H1 (cell line): ENCODE measurements at regions not wholly inside any gene's neighbourhood (a gene's known extent, or its start where the extent isn't known, plus 50 kb on each side); places are given as distances from the start of the nearest gene placed in this dataset.

Experiments
- CTCF ChIA-PET: fragments of 300-600 bp; sonication (Branson Sonifier 250); formaldehyde crosslinking; loops from one replicate; lab custom pipeline; 2021; ENCODE audit not compliant: partially characterized antibody; lab: Charles Lee
- POLR2A ChIA-PET: fragments of 300-600 bp; sonication (Branson Sonifier 250); formaldehyde crosslinking; loops from one replicate; lab custom pipeline; 2021; ENCODE audit warnings: inconsistent platforms; ENCODE audit not compliant: partially characterized antibody; lab: Charles Lee
- DNase-seq, 2 experiments: peaks; one replicate each; pipeline versions ENCODE4 v3.0.0 to v3.0.0-alpha.2; 2010 to 2022; ENCODE audit warnings: low spot score in 2 of 2, low read depth in 1 of 2, mixed read lengths in 1 of 2
- FAIRE-seq: peaks from 2 replicates; lab custom pipeline; 2011; peaks lifted over from hg19 to GRCh38; lab: Jason Lieb, UNC
- H2AFZ ChIP-seq: 2 replicates; pipeline ENCODE4 v1.8.1; 2012; ENCODE audit warnings: low read length, inconsistent platforms
- H2AK5ac ChIP-seq: 2 replicates; pipeline ENCODE4 v1.6.1; 2013; ENCODE audit warnings: low read depth, low read length
- H2BK120ac ChIP-seq: replicated peaks from 2 replicates; pipeline ENCODE3; 2013; ENCODE audit warnings: low read depth, low read length, inconsistent platforms
- H2BK12ac ChIP-seq: 2 replicates; pipeline ENCODE4 v1.6.1; 2013; ENCODE audit warnings: low read depth, low read length
- H2BK15ac ChIP-seq: 2 replicates; pipeline ENCODE4 v1.6.1; 2013; ENCODE audit warnings: low read length
- H2BK20ac ChIP-seq: 2 replicates; pipeline ENCODE4 v1.6.1; 2013; ENCODE audit warnings: low read length
- H2BK5ac ChIP-seq: 2 replicates; pipeline ENCODE4 v1.6.1; 2013; ENCODE audit warnings: low read depth, low read length
- H3K14ac ChIP-seq: 2 replicates; pipeline ENCODE4 v1.6.1; 2013; ENCODE audit warnings: inconsistent platforms; ENCODE audit not compliant: insufficient read length
- H3K18ac ChIP-seq: 2 replicates; pipeline ENCODE4 v1.6.1; 2013; ENCODE audit warnings: low read length; ENCODE audit errors: extremely low read depth
- H3K23ac ChIP-seq: 2 replicates; pipeline ENCODE4 v1.6.1; 2013; ENCODE audit warnings: inconsistent platforms; ENCODE audit not compliant: insufficient read length
- H3K23me2 ChIP-seq: 2 replicates; pipeline ENCODE4 v1.6.1; 2013; ENCODE audit warnings: low read depth, low read length
- H3K27ac ChIP-seq: 2 replicates; pipeline ENCODE4 v1.6.1; 2011; ENCODE audit warnings: low read depth, low read length, inconsistent platforms
- H3K27me3 ChIP-seq, 4 experiments: replicated peaks in 1 of 4; 1 replicate in 1 of 4; 2 replicates in 3 of 4; pipeline versions ENCODE4 v1.6.1 to v1.8.1; 2011 to 2013; ENCODE audit warnings: low read length in 3 of 4, mild to moderate bottlenecking in 3 of 4, inconsistent platforms in 2 of 4, mixed read lengths in 2 of 4, moderate library complexity in 1 of 4; ENCODE audit not compliant: control insufficient read depth in 3 of 4, insufficient read depth in 3 of 4; ENCODE audit errors: extremely low read depth in 1 of 4
- H3K36me3 ChIP-seq, 4 experiments: 2 replicates each; pipeline versions ENCODE4 v1.6.1 to v1.8.1; 2011 to 2013; ENCODE audit warnings: mild to moderate bottlenecking in 4 of 4, low read length in 3 of 4, moderate library complexity in 2 of 4, control low read depth in 1 of 4, inconsistent platforms in 1 of 4; ENCODE audit not compliant: insufficient read depth in 4 of 4, control insufficient read depth in 2 of 4
- H3K4ac ChIP-seq: replicated peaks from 2 replicates; pipeline ENCODE3; 2013; ENCODE audit warnings: low read length, low read depth, mixed read lengths, inconsistent platforms; ENCODE audit not compliant: insufficient read length
- H3K4me1 ChIP-seq, 4 experiments: replicated peaks in 1 of 4; 1 replicate in 1 of 4; 2 replicates in 3 of 4; pipeline versions ENCODE4 v1.6.1 to v1.8.1; 2011 to 2013; ENCODE audit warnings: low read length in 3 of 4, inconsistent platforms in 2 of 4, mixed read lengths in 1 of 4; ENCODE audit not compliant: insufficient read depth in 4 of 4, control insufficient read depth in 3 of 4
- H3K4me2 ChIP-seq, 2 experiments: 2 replicates each; pipeline versions ENCODE4 v1.6.1 to v1.8.1; 2011 to 2013; ENCODE audit warnings: low read depth in 2 of 2, low read length in 2 of 2, control low read depth in 1 of 2, inconsistent platforms in 1 of 2, mild to moderate bottlenecking in 1 of 2; ENCODE audit not compliant: insufficient read depth in 1 of 2
- H3K4me3 ChIP-seq, 4 experiments: fragments of 200-600, 300-600 bp in 1 of 4; sonication (generic), shearing (Covaris generic), sonication (Bioruptor Twin) in 1 of 4; 2 replicates each; pipeline versions ENCODE4 v1.5.1 to v1.8.1; 2011 to 2016; ENCODE audit warnings: low read length in 4 of 4, low read depth in 3 of 4, control low read depth in 2 of 4, inconsistent platforms in 2 of 4, mild to moderate bottlenecking in 2 of 4, mixed read lengths in 1 of 4, moderate library complexity in 1 of 4; ENCODE audit not compliant: insufficient read depth in 2 of 4; ENCODE audit errors: extremely low read depth in 1 of 4
- H3K56ac ChIP-seq: replicated peaks from 2 replicates; pipeline ENCODE3; 2013; ENCODE audit warnings: low read depth, mild to moderate bottlenecking, mixed read lengths, low read length, inconsistent platforms; ENCODE audit not compliant: insufficient read length
- H3K79me1 ChIP-seq: 2 replicates; pipeline ENCODE4 v1.6.1; 2013; ENCODE audit warnings: low read depth, low read length, control low read depth
- H3K79me2 ChIP-seq, 2 experiments: 2 replicates each; pipeline versions ENCODE4 v1.6.1 to v1.8.1; 2012 to 2013; ENCODE audit warnings: low read length in 2 of 2, mild to moderate bottlenecking in 2 of 2, inconsistent platforms in 1 of 2; ENCODE audit not compliant: insufficient read depth in 2 of 2, control insufficient read depth in 1 of 2
- H3K9ac ChIP-seq, 4 experiments: replicated peaks in 1 of 4; 1 replicate in 1 of 4; 2 replicates in 3 of 4; pipeline versions ENCODE4 v1.6.1 to v1.8.1; 2011 to 2013; ENCODE audit warnings: low read depth in 3 of 4, low read length in 3 of 4, control low read depth in 2 of 4, mild to moderate bottlenecking in 2 of 4, moderate library complexity in 2 of 4, inconsistent platforms in 1 of 4; ENCODE audit errors: extremely low read depth in 1 of 4
- H3K9me3 ChIP-seq, 2 experiments: 2 replicates each; pipeline versions ENCODE4 v1.6.1 to v1.8.1; 2012 to 2013; ENCODE audit warnings: mild to moderate bottlenecking in 2 of 2, moderate library complexity in 2 of 2, control low read depth in 1 of 2, inconsistent platforms in 1 of 2, low read depth in 1 of 2, low read length in 1 of 2, mixed read lengths in 1 of 2; ENCODE audit not compliant: insufficient read depth in 2 of 2
- H4K20me1 ChIP-seq, 2 experiments: replicated peaks in 1 of 2; 2 replicates each; pipeline versions ENCODE3 to v1.8.1; 2011 to 2013; ENCODE audit warnings: inconsistent platforms in 2 of 2, low read length in 2 of 2, mild to moderate bottlenecking in 1 of 2; ENCODE audit not compliant: insufficient read depth in 2 of 2, control insufficient read depth in 1 of 2
- H4K5ac ChIP-seq: 2 replicates; pipeline ENCODE4 v1.6.1; 2013; ENCODE audit warnings: low read length, low read depth, mixed read lengths, inconsistent platforms; ENCODE audit not compliant: insufficient read length
- H4K8ac ChIP-seq: 2 replicates; pipeline ENCODE4 v1.8.0; 2013; ENCODE audit warnings: mild to moderate bottlenecking, moderate library complexity, low read length, inconsistent platforms; ENCODE audit not compliant: insufficient read depth; ENCODE audit errors: extremely low read depth
- H4K91ac ChIP-seq: replicated peaks from 2 replicates; pipeline ENCODE3; 2013; ENCODE audit warnings: low read length, mixed read lengths, inconsistent platforms; ENCODE audit not compliant: insufficient read length
- ASH2L ChIP-seq: fragments of 200-600, 300-600 bp; sonication (generic); IDR thresholded peaks from one replicate; pipeline ENCODE4 v1.7.1; 2017; ENCODE audit warnings: low read length
- ATF3 ChIP-seq: IDR thresholded peaks from 2 replicates; pipeline ENCODE4 v1.6.1; 2011; ENCODE audit warnings: low read depth, mild to moderate bottlenecking, low read length; ENCODE audit not compliant: insufficient read depth
- BRCA1 ChIP-seq: IDR thresholded peaks from 2 replicates; pipeline ENCODE4 v1.6.1; 2012; ENCODE audit warnings: low read depth, low read length, improper control_type of control experiment
- CBX8 ChIP-seq: fragments of 300-800, 300-1000 bp; sonication (generic); IDR thresholded peaks from 2 replicates; pipeline ENCODE4 v1.7.1; 2016; ENCODE audit warnings: low read depth, low read length, borderline replicate concordance
- CREB1 ChIP-seq: IDR thresholded peaks from 2 replicates; pipeline ENCODE4 v1.6.1; 2012; ENCODE audit warnings: inconsistent platforms
- FOSL1 ChIP-seq: IDR thresholded peaks from 2 replicates; pipeline ENCODE4 v1.6.1; 2011; ENCODE audit warnings: mild to moderate bottlenecking, low read depth, low read length, moderate library complexity; ENCODE audit not compliant: insufficient read depth
- KDM4A ChIP-seq: IDR thresholded peaks from one replicate; pipeline ENCODE4 v1.7.1; 2012; ENCODE audit warnings: low read depth, mild to moderate bottlenecking, moderate library complexity, low read length, inconsistent platforms; ENCODE audit not compliant: severe bottlenecking
- KDM5A ChIP-seq: fragments of 200-600 bp; IDR thresholded peaks from 2 replicates; pipeline ENCODE4 v1.7.1; 2012; ENCODE audit warnings: mild to moderate bottlenecking, low read length, inconsistent platforms, mixed read lengths
- MAX ChIP-seq: IDR thresholded peaks from 2 replicates; pipeline ENCODE4 v1.6.1; 2012; ENCODE audit warnings: inconsistent platforms
- PHF8 ChIP-seq: fragments of 200-600 bp; sonication (generic); conservative IDR thresholded peaks from 2 replicates; pipeline ENCODE4 v1.7.1; 2012; ENCODE audit warnings: low read depth, mild to moderate bottlenecking, inconsistent platforms, low read length, moderate library complexity
- RXRA ChIP-seq: IDR thresholded peaks from 2 replicates; pipeline ENCODE4 v1.6.1; 2011; ENCODE audit warnings: low read depth, mild to moderate bottlenecking, low read length, moderate library complexity; ENCODE audit not compliant: insufficient read depth
- SP1 ChIP-seq: IDR thresholded peaks from 2 replicates; pipeline ENCODE4 v1.6.1; 2011; ENCODE audit warnings: low read depth, low read length
- SP2 ChIP-seq: IDR thresholded peaks from 2 replicates; pipeline ENCODE4 v1.6.1; 2012; ENCODE audit warnings: mild to moderate bottlenecking, low read length, inconsistent platforms
- SUZ12 ChIP-seq: fragments of 200-600 bp; sonication (generic); IDR thresholded peaks from 2 replicates; pipeline ENCODE4 v1.6.1; 2012; ENCODE audit warnings: mild to moderate bottlenecking, inconsistent platforms, low read length, moderate library complexity, mixed read lengths
- TBP ChIP-seq: IDR thresholded peaks from 2 replicates; pipeline ENCODE4 v1.6.1; 2011; ENCODE audit warnings: low read depth, low read length, improper control_type of control experiment
- TEAD4 ChIP-seq: IDR thresholded peaks from 2 replicates; pipeline ENCODE4 v1.6.1; 2012; ENCODE audit warnings: low read depth, low read length, inconsistent platforms, mixed read lengths
- WGBS, 2 experiments: shearing (Covaris generic) in 1 of 2; methylation state at CpG; one replicate each; pipeline versions ENCODE4 v1.1.6 to v1.1.7; 2013 to 2015; ENCODE audit warnings: low lambda C conversion rate in 2 of 2, mixed read lengths in 2 of 2, inconsistent platforms in 1 of 2, low coverage in 1 of 2, missing lambda C conversion rate in 1 of 2; ENCODE audit not compliant: insufficient replicate concordance in 2 of 2, insufficient coverage in 1 of 2, insufficient read length in 1 of 2; ENCODE audit errors: extremely low coverage in 1 of 2, missing lambda C conversion rate in 1 of 2; 5-methylcytosine and 5-hydroxymethylcytosine counted together

- Histone ChIP-seq H3K4me3 (no peak overlapping the region), H3K36me3 (no peaks in the 10 kb centered on the region), H3K27ac (no peak overlapping the region), H3K9ac (no peak overlapping the region), H2AFZ (no peak overlapping the region), H3K14ac (no peak overlapping the region), H3K23ac (no peak overlapping the region), H2BK5ac (no peak overlapping the region), H2BK20ac (no peak overlapping the region), H3K27me3 (no peaks in the 10 kb centered on the region), H3K23me2 (no peaks in the 10 kb centered on the region), H3K79me1 (no peaks in the 10 kb centered on the region), H3K18ac (no peak overlapping the region), H4K91ac (no peak overlapping the region), H3K9me3 (no peaks in the 10 kb centered on the region), H4K20me1 (no peaks in the 10 kb centered on the region), H2AK5ac (no peak overlapping the region), H3K4me2 (no peak overlapping the region), H3K79me2 (no peaks in the 10 kb centered on the region), H3K4ac (no peak overlapping the region), H3K4me1 (no peaks in the 10 kb centered on the region), H4K8ac (no peak overlapping the region), H2BK120ac (no peak overlapping the region), H4K5ac (no peak overlapping the region), H2BK12ac (no peak overlapping the region), H2BK15ac (no peak overlapping the region), H3K56ac (no peak overlapping the region)
- ChIA-PET POLR2A (no interaction called here), CTCF (interaction anchor here (1.2 kb wide), 1 partner anchor 528 kb away, joined by 5 read pairs; no protein-coding TSS in a partner anchor)
- DNase-seq = no peak
- no peak for FAIRE-seq
- WGBS, 2 experiments = 87% methylated on average over 2 of the region's 2 CpGs; no CpG with 5 or more reads in 1 of the 2 experiments
- TF ChIP-seq TBP = no peak
- TF ChIP-seq PHF8 = no peak
- no peak for TF ChIP-seq RXRA
- TF ChIP-seq ATF3 = no peak
- no peak for TF ChIP-seq TEAD4
- TF ChIP-seq KDM5A = no peak
- TF ChIP-seq CBX8 = no peak
- TF ChIP-seq MAX = no peak
- no peak for TF ChIP-seq CREB1
- no peak for TF ChIP-seq FOSL1
- TF ChIP-seq BRCA1 = no peak
- TF ChIP-seq SP2 = no peak
- no peak for TF ChIP-seq ASH2L
- TF ChIP-seq KDM4A = no peak
- TF ChIP-seq SUZ12 = no peak
- TF ChIP-seq SP1 = no peak
Observed at GRCh38 chr13:47502166-47502565, 498.9 kb downstream of the SUCLA2 start.
